ENCODE measurements at regions not wholly inside any gene's neighbourhood (a gene's known extent, or its start where the extent isn't known, plus 50 kb on each side); places are given as distances from the start of the nearest gene placed in this dataset.

GRCh38 chr20:11847827-11848226 is 69.9 kb upstream of the BTBD3 start:
- DNase-seq (ENCODE audit: low read depth, low spot score) (no peak), ATAC-seq (no peak)
- H3K4me3 ChIP-seq (replicated peaks in 1 of 2; ENCODE audit: low read depth in 1 of 2, low read length in 2 of 2) = no peak overlapping the region
- ChIA-PET RAD21 (ENCODE audit: low non-redundant PET in 1 of 2, low total read pairs in 2 of 2, uncharacterized antibody in 2 of 2, unreplicated experiment in 2 of 2) (no interaction called here), CTCF (no interaction called here), POLR2A (no interaction called here)
- no TSS peak for BruUV-seq (replicated peaks)
- intact Hi-C loops (cut with micrococcal nuclease) = no loop called here
- H3K4me2 ChIP-seq (ENCODE audit: low read length) = no peak overlapping the region
- TF ChIP-seq ZNF274 (IDR thresholded peaks at IDR 0.05; ENCODE audit: low read depth, low read length) = no peak
- TF ChIP-seq SIN3A (IDR thresholded peaks at IDR 0.05; ENCODE audit: low read depth) = no peak
- no peak for TF ChIP-seq ZBTB33 (IDR thresholded peaks at IDR 0.05; ENCODE audit: extremely low read depth, insufficient replicate concordance, low read length)
- no peak for TF ChIP-seq EZH2 (IDR thresholded peaks at IDR 0.05)
- TF ChIP-seq TCF7L2 (IDR thresholded peaks at IDR 0.05; ENCODE audit: borderline replicate concordance, extremely low read depth, insufficient read depth, insufficient read length) = no peak
- TF ChIP-seq JUND (IDR thresholded peaks at IDR 0.05) = no peak
- TF ChIP-seq CEBPB (IDR thresholded peaks at IDR 0.05; ENCODE audit: low read depth) = no peak
- TF ChIP-seq SP1 (IDR thresholded peaks at IDR 0.05; ENCODE audit: low read depth) = no peak
- TF ChIP-seq POLR2AphosphoS5 (IDR thresholded peaks at IDR 0.05; ENCODE audit: low read depth, low read length) = no peak
- no peaks in the 10 kb centered on the region for H3K36me3 ChIP-seq (ENCODE audit: control insufficient read depth in 1 of 2, insufficient read depth in 2 of 2, low read length in 2 of 2)
- no peak overlapping the region for H2AFZ ChIP-seq (ENCODE audit: low read depth, low read length, poor library complexity, severe bottlenecking)
- no peaks in the 10 kb centered on the region for H3K27me3 ChIP-seq (ENCODE audit: insufficient read depth, low read length)
- H3K9ac ChIP-seq (ENCODE audit: low read length) = no peak overlapping the region
- no peaks in the 10 kb centered on the region for H3K79me2 ChIP-seq (ENCODE audit: insufficient read depth, low read length)
- H3K27ac ChIP-seq (ENCODE audit: low read depth, low read length) = no peak overlapping the region
- no peaks in the 10 kb centered on the region for H4K20me1 ChIP-seq (ENCODE audit: insufficient read depth)
- H3K9me3 ChIP-seq (ENCODE audit: control insufficient read depth in 1 of 2, insufficient read depth in 1 of 2, low read depth in 1 of 2, low read length in 2 of 2) = no peaks in the 10 kb centered on the region
- peaks cover 2 to 22% of the 10 kb centered on the region in 2 experiments; a peak in 2 of 4 replicates for H3K4me1 ChIP-seq (ENCODE audit: control insufficient read depth in 1 of 2, insufficient read depth in 2 of 2, low read length in 2 of 2)
- H3K9me2 ChIP-seq (ENCODE audit: insufficient read depth) = no peaks in the 10 kb centered on the region
